DOHH2 (cell line): ENCODE measurements at regions not wholly inside any gene's neighbourhood (a gene's known extent, or its start where the extent isn't known, plus 50 kb on each side); places are given as distances from the start of the nearest gene placed in this dataset.

Source experiments
- H3F3A ChIP-seq: fragments of 200-600 bp; sonication (generic), shearing (Covaris generic); 2 replicates; pipeline ENCODE4 v1.6.0; 2016; ENCODE audit warnings: antibody characterized with exemption, mild to moderate bottlenecking; ENCODE audit not compliant: control insufficient read depth, insufficient read depth
- H3K27ac ChIP-seq: fragments of 200-600 bp; sonication (generic); 2 replicates; pipeline ENCODE4 v1.5.1; 2014; ENCODE audit warnings: low read depth, mild to moderate bottlenecking, low read length, moderate library complexity
- H3K27me3 ChIP-seq: fragments of 200-600 bp; sonication (generic); 2 replicates; pipeline ENCODE4 v1.6.1; 2014; ENCODE audit warnings: mild to moderate bottlenecking, low read length, mixed read lengths; ENCODE audit not compliant: control insufficient read depth
- H3K36me3 ChIP-seq: fragments of 200-600 bp; sonication (generic); 2 replicates; pipeline ENCODE4 v1.6.1; 2014; ENCODE audit warnings: mild to moderate bottlenecking, low read length, moderate library complexity, mixed read lengths; ENCODE audit not compliant: control insufficient read depth
- H3K4me1 ChIP-seq: fragments of 200-600 bp; sonication (generic); 2 replicates; pipeline ENCODE4 v1.6.1; 2014; ENCODE audit warnings: mild to moderate bottlenecking, low read length, mixed read lengths; ENCODE audit not compliant: control insufficient read depth
- H3K4me2 ChIP-seq: fragments of 200-600 bp; sonication (generic); 2 replicates; pipeline ENCODE4 v1.6.0; 2014; ENCODE audit warnings: mild to moderate bottlenecking, low read length, moderate library complexity
- H3K4me3 ChIP-seq: fragments of 200-600 bp; sonication (generic); 2 replicates; pipeline ENCODE4 v1.5.1; 2014; ENCODE audit warnings: mild to moderate bottlenecking, low read length, mixed read lengths
- H3K79me2 ChIP-seq: fragments of 200-600 bp; sonication (generic); 2 replicates; pipeline ENCODE4 v1.6.1; 2014; ENCODE audit warnings: mild to moderate bottlenecking, low read length, mixed read lengths; ENCODE audit not compliant: control insufficient read depth
- H3K9me2 ChIP-seq: fragments of 200-600 bp; sonication (generic); replicated peaks from 2 replicates; pipeline ENCODE4 v1.6.1; 2014; ENCODE audit warnings: mild to moderate bottlenecking, low read length, mixed read lengths; ENCODE audit not compliant: control insufficient read depth
- H3K9me3 ChIP-seq: fragments of 200-600 bp; sonication (generic); 2 replicates; pipeline ENCODE4 v1.6.1; 2014; ENCODE audit warnings: antibody characterized with exemption, low read length, mixed read lengths; ENCODE audit not compliant: control insufficient read depth, insufficient read depth
- H4K20me1 ChIP-seq: fragments of 200-600 bp; sonication (generic); 2 replicates; pipeline ENCODE4 v1.6.0; 2014; ENCODE audit warnings: low read depth, mild to moderate bottlenecking, antibody characterized with exemption, low read length, moderate library complexity; ENCODE audit not compliant: control insufficient read depth, insufficient read depth
- EZH2phosphoT487 ChIP-seq: fragments of 200-600 bp; sonication (generic); IDR thresholded peaks from 2 replicates; pipeline ENCODE4 v1.6.1; 2017; ENCODE audit warnings: borderline replicate concordance, mild to moderate bottlenecking, antibody characterized with exemption, low read length, moderate library complexity, mixed read lengths
- TF ChIP-seq, protein P1 (sequence below): fragments of 200-600 bp; sonication (generic); IDR thresholded peaks from one replicate; pipeline ENCODE4 v1.5.1; 2014; ENCODE audit warnings: antibody characterized with exemption, mild to moderate bottlenecking, low read depth, low read length; ENCODE audit not compliant: poor library complexity, severe bottlenecking

GRCh38 chr6:49341869-49342268 is 121.2 kb downstream of the MMUT start:
- Histone ChIP-seq H3K36me3 (no peaks in the 10 kb centered on the region), H3K9me2 (no peaks in the 10 kb centered on the region), H3K27ac (no peak overlapping the region), H3K4me1 (no peaks in the 10 kb centered on the region), H3F3A (no peaks in the 10 kb centered on the region), H3K79me2 (no peaks in the 10 kb centered on the region), H4K20me1 (no peaks in the 10 kb centered on the region), H3K4me3 (no peak overlapping the region), H3K27me3 (no peaks in the 10 kb centered on the region), H3K9me3 (no peaks in the 10 kb centered on the region), H3K4me2 (no peak overlapping the region)
- TF ChIP-seq, protein P1, sequence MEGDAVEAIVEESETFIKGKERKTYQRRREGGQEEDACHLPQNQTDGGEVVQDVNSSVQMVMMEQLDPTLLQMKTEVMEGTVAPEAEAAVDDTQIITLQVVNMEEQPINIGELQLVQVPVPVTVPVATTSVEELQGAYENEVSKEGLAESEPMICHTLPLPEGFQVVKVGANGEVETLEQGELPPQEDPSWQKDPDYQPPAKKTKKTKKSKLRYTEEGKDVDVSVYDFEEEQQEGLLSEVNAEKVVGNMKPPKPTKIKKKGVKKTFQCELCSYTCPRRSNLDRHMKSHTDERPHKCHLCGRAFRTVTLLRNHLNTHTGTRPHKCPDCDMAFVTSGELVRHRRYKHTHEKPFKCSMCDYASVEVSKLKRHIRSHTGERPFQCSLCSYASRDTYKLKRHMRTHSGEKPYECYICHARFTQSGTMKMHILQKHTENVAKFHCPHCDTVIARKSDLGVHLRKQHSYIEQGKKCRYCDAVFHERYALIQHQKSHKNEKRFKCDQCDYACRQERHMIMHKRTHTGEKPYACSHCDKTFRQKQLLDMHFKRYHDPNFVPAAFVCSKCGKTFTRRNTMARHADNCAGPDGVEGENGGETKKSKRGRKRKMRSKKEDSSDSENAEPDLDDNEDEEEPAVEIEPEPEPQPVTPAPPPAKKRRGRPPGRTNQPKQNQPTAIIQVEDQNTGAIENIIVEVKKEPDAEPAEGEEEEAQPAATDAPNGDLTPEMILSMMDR = no peak
- TF ChIP-seq EZH2phosphoT487 = no peak

- Histone ChIP-seq H3K79me2 (no peaks in the 10 kb centered on the region), H3K9me3 (no peaks in the 10 kb centered on the region), H3K9me2 (no peaks in the 10 kb centered on the region), H4K20me1 (no peaks in the 10 kb centered on the region), H3K4me3 (no peak overlapping the region), H3K27ac (no peak overlapping the region), H3K36me3 (no peaks in the 10 kb centered on the region), H3K4me1 (no peaks in the 10 kb centered on the region), H3F3A (no peaks in the 10 kb centered on the region), H3K27me3 (no peaks in the 10 kb centered on the region), H3K4me2 (no peak overlapping the region)
- TF ChIP-seq EZH2phosphoT487 = no peak
- TF ChIP-seq, protein P1 = no peak
Observed at GRCh38 chr6:49339096-49339495, 124.0 kb downstream of the MMUT start.

DNA sequence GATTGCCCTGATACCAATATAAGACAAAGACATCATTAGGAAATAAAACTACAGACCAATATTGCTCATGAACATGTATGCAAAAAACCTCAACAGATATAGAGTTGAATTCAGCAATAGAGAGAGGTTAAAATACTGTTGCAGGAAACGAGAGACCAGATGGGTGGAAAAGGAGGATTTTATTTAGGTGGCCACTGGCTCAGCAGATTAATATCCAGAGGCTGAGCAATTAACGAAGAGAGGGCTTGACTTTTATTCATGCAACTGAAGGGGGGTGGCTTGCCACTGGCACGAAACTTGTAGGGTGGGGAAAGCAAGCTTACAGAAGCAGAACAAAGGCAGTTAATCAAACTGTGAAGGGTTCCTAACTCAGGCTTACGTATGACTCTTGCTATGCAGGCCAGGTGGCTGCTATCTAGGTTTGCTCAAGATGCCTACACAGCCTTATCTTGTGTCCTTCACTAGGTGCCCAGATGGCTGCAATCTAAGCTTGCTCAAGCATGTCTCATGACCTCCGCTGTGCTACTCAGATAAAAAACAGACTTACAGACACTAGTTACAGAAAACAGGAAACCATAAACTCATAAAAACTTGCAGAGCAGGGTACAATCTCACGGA is 126.4 kb downstream of the MMUT start:
- no peaks in the 10 kb centered on the region for H3F3A ChIP-seq
- H3K27me3 ChIP-seq = no peaks in the 10 kb centered on the region
- H3K9me3 ChIP-seq = no peaks in the 10 kb centered on the region
- TF ChIP-seq, protein P1 = no peak
- no peak for TF ChIP-seq EZH2phosphoT487
- H3K4me3 ChIP-seq = no peak overlapping the region
- no peak overlapping the region for H3K4me2 ChIP-seq
- no peak overlapping the region for H3K27ac ChIP-seq
- no peaks in the 10 kb centered on the region for H3K36me3 ChIP-seq
- H4K20me1 ChIP-seq = no peaks in the 10 kb centered on the region
- no peaks in the 10 kb centered on the region for H3K79me2 ChIP-seq
- no peaks in the 10 kb centered on the region for H3K4me1 ChIP-seq
- H3K9me2 ChIP-seq = no peaks in the 10 kb centered on the region
